H1 (cell line): ENCODE measurements at regions not wholly inside any gene's neighbourhood (a gene's known extent, or its start where the extent isn't known, plus 50 kb on each side); places are given as distances from the start of the nearest gene placed in this dataset.

Source experiments
- EP300 ChIP-seq, 2 experiments: IDR thresholded peaks; 1 replicate in 1 of 2; 2 replicates in 1 of 2; pipeline ENCODE4 v1.6.1; 2011 to 2012; ENCODE audit warnings: low read depth in 2 of 2, low read length in 2 of 2, mild to moderate bottlenecking in 2 of 2, borderline replicate concordance in 1 of 2, inconsistent platforms in 1 of 2, moderate library complexity in 1 of 2
- GTF2F1 ChIP-seq: IDR thresholded peaks from 2 replicates; pipeline ENCODE4 v1.6.1; 2012; ENCODE audit warnings: low read depth, low read length, improper control_type of control experiment, borderline replicate concordance
- KDM1A ChIP-seq: fragments of 200-600, 300-600 bp; sonication (generic); IDR thresholded peaks from 2 replicates; pipeline ENCODE4 v1.7.1; 2016; ENCODE audit warnings: mild to moderate bottlenecking, low read length, borderline replicate concordance
- SIN3A ChIP-seq, 2 experiments: IDR thresholded peaks in 1 of 2; conservative IDR thresholded peaks in 1 of 2; 2 replicates each; pipeline ENCODE4 v1.6.1; 2011 to 2012; ENCODE audit warnings: low read length in 2 of 2, improper control_type of control experiment in 1 of 2, low read depth in 1 of 2, mild to moderate bottlenecking in 1 of 2
- SUZ12 ChIP-seq: fragments of 200-600 bp; sonication (generic); IDR thresholded peaks from 2 replicates; pipeline ENCODE4 v1.6.1; 2012; ENCODE audit warnings: mild to moderate bottlenecking, inconsistent platforms, low read length, moderate library complexity, mixed read lengths

- TF ChIP-seq EP300 (IDR thresholded peaks at IDR 0.05; ENCODE audit: borderline replicate concordance in 1 of 2, low read depth in 2 of 2, low read length in 2 of 2) = no peak
- no peak for TF ChIP-seq GTF2F1
- no peak for TF ChIP-seq SUZ12
- no peak for TF ChIP-seq KDM1A
- TF ChIP-seq SIN3A (conservative IDR thresholded peaks at IDR 0.05 in 1 of 2, IDR thresholded peaks at IDR 0.05 in 1 of 2; ENCODE audit: low read depth in 1 of 2, low read length in 2 of 2) = no peak
- TF ChIP-seq, all 59 proteins: peak for 0
These were observed 489.2 kb upstream of the CNTN4 start (continued) for GRCh38 chr3:1609416-1609815.
